Type B pancreatic cell (in vitro differentiated cells): ENCODE measurements at regions not wholly inside any gene's neighbourhood (a gene's known extent, or its start where the extent isn't known, plus 50 kb on each side); places are given as distances from the start of the nearest gene placed in this dataset.
"Not testable (repeated sequence)": the region's sequence is repeated elsewhere in the genome, so short reads cannot be mapped to it uniquely, and the experiment has no call there.

Experiments used
- DNase-seq: peaks from one replicate; pipeline ENCODE4 v3.0.0; 2021; ENCODE audit warnings: mixed read lengths; ENCODE audit not compliant: unreplicated experiment; ENCODE audit errors: extremely low spot score
- H3K27ac Mint-ChIP-seq: 2 replicates; pipeline ENCODE4 v1.8.0; 2021; ENCODE audit warnings: mild to moderate bottlenecking, mixed read lengths
- H3K27me3 Mint-ChIP-seq: 2 replicates; pipeline ENCODE4 v1.8.0; 2021; ENCODE audit warnings: mixed read lengths
- H3K36me3 Mint-ChIP-seq: 2 replicates; pipeline ENCODE4 v1.8.0; 2021; ENCODE audit warnings: mixed read lengths
- H3K4me1 Mint-ChIP-seq: one replicate; pipeline ENCODE4 v1.8.0; 2021; ENCODE audit warnings: mixed read lengths; ENCODE audit not compliant: unreplicated experiment
- H3K4me3 Mint-ChIP-seq: 2 replicates; pipeline ENCODE4 v1.8.0; 2021; ENCODE audit warnings: mild to moderate bottlenecking, mixed read lengths
- H3K9me3 Mint-ChIP-seq: 2 replicates; pipeline ENCODE4 v1.8.0; 2021; ENCODE audit warnings: mixed read lengths
- CTCF ChIP-seq: fragments of 200-600 bp; sonication (generic); conservative IDR thresholded peaks from 2 replicates; pipeline ENCODE4 v1.5.0; 2021; ENCODE audit warnings: antibody characterized with exemption, mild to moderate bottlenecking

DNA sequence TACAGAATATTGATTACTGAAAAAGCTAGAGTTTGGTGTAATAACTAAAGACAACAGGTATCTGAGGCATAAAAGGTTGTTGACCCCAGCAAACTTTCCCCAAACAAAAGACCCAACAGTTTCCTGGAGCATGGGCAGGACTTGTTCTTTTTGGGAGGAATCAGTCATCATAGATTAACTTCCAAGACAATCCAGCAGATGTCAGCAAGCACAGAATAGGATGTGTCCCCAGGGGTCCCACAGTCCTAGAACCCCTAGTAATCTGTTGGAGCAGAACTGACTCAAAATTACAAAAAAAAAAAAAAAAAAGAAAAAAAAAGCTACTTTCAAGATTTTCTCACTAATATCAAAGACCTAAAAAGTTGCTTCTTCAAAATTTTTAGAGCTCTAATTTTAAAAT is 564.7 kb upstream of the SLC39A10 start:
- H3K27ac Mint-ChIP-seq: no peak overlapping the region
- H3K4me1 Mint-ChIP-seq: no peaks in the 10 kb centered on the region
- no peak overlapping the region for H3K4me3 Mint-ChIP-seq
- DNase-seq: no peak
- no peaks in the 10 kb centered on the region for H3K9me3 Mint-ChIP-seq
- no peak for TF ChIP-seq CTCF
- H3K27me3 Mint-ChIP-seq: no peaks in the 10 kb centered on the region
- H3K36me3 Mint-ChIP-seq: no peaks in the 10 kb centered on the region

GRCh38 chr2:195072806-195073205 is 584.2 kb upstream of the SLC39A10 start:
- H3K4me3 Mint-ChIP-seq, DNase-seq, H3K4me1 Mint-ChIP-seq, H3K36me3 Mint-ChIP-seq, H3K27me3 Mint-ChIP-seq, H3K27ac Mint-ChIP-seq: not testable (repeated sequence)
- H3K9me3 Mint-ChIP-seq: peaks cover 11% of the 10 kb centered on the region

GRCh38 chr2:195057001-195057400 is 600.0 kb upstream of the SLC39A10 start:
- no peak overlapping the region for H3K4me3 Mint-ChIP-seq
- H3K27me3 Mint-ChIP-seq: no peaks in the 10 kb centered on the region
- no peak for DNase-seq
- no peaks in the 10 kb centered on the region for H3K4me1 Mint-ChIP-seq
- H3K36me3 Mint-ChIP-seq: no peaks in the 10 kb centered on the region
- no peak overlapping the region for H3K27ac Mint-ChIP-seq
- H3K9me3 Mint-ChIP-seq: no peaks in the 10 kb centered on the region
- TF ChIP-seq CTCF: no peak

GRCh38 chr2:195055996-195056395 is 601.0 kb upstream of the SLC39A10 start:
- no peak for TF ChIP-seq CTCF
- Mint-ChIP-seq H3K36me3 (no peaks in the 10 kb centered on the region), H3K27ac (no peak overlapping the region), H3K4me3 (no peak overlapping the region), H3K9me3 (no peaks in the 10 kb centered on the region), H3K4me1 (no peaks in the 10 kb centered on the region), H3K27me3 (no peaks in the 10 kb centered on the region)
- no peak for DNase-seq

DNA sequence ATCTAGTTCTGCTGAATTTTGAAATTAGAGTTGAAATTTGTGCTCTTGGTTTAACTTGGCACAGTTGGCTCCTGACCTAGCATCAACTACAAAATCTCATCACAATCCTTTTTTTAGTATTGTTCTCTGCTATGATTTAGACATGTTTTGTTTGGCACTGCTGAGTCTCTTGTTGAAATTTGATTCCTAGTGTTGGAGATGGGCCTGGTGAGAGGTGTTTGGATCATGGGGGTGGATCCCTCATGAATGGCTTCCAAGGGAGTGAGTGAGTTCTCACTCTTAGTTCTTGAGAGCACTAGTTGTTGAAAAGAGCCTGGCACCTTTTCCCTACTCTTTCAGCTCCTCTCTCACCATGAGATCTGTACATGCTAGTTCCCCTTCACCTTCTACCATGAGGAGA is 605.6 kb upstream of the SLC39A10 start:
- H3K27ac Mint-ChIP-seq: no peak overlapping the region
- no peak for DNase-seq
- no peak for TF ChIP-seq CTCF
- no peak overlapping the region for H3K4me3 Mint-ChIP-seq
- H3K27me3 Mint-ChIP-seq: no peaks in the 10 kb centered on the region
- no peaks in the 10 kb centered on the region for H3K36me3 Mint-ChIP-seq
- no peaks in the 10 kb centered on the region for H3K9me3 Mint-ChIP-seq
- no peaks in the 10 kb centered on the region for H3K4me1 Mint-ChIP-seq

DNA sequence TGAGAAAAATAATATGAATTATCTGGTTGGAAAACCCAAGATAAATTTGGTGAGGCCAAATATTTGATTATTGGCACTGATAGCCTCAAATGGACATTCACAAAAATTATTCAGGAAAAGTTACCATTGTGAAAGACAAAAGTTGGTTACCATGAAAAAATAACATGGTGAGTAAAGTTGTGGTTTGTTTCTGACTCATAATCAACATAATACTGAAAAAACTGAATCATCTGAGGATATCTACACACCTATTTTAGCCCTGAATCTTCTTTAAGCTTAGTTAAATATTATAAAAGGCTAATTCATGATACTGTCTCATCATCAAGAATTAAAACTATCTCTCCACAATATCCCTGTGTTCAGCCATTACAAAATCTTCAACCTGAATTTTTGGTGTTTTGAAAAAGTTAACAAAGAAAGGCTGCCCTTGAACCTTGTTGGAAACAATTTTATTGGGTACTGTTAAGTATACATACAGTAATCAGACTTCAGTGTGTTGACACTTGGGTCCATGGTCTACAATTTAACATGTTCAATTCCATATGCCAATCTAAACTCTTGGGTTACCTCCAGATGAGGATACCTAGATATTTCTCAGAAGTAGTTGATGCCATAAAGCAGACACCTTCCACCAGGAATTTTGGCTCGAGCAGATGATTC is 607.5 kb upstream of the SLC39A10 start:
- Mint-ChIP-seq H3K36me3 (no peaks in the 10 kb centered on the region), H3K27me3 (no peaks in the 10 kb centered on the region), H3K27ac (no peak overlapping the region), H3K4me3 (no peak overlapping the region), H3K9me3 (no peaks in the 10 kb centered on the region), H3K4me1 (no peaks in the 10 kb centered on the region)
- no peak for DNase-seq
- TF ChIP-seq CTCF: no peak
